Loucy (cell line): ENCODE measurements at regions not wholly inside any gene's neighbourhood (a gene's known extent, or its start where the extent isn't known, plus 50 kb on each side); places are given as distances from the start of the nearest gene placed in this dataset.

Experiments used
- H2AFZ ChIP-seq: fragments of 200-600 bp; sonication (generic); 2 replicates; pipeline ENCODE4 v1.6.0; 2016; ENCODE audit warnings: antibody characterized with exemption, mild to moderate bottlenecking, low read length, moderate library complexity
- H3F3A ChIP-seq: fragments of 200-600 bp; 2 replicates; pipeline ENCODE4 v1.6.0; 2016; ENCODE audit warnings: antibody characterized with exemption, low read depth, mild to moderate bottlenecking
- H3K27me3 ChIP-seq: fragments of 200-600 bp; sonication (generic); 2 replicates; pipeline ENCODE4 v1.6.1; 2014; ENCODE audit warnings: low read length, mild to moderate bottlenecking; ENCODE audit not compliant: insufficient read depth, poor library complexity, severe bottlenecking
- H3K36me3 ChIP-seq: fragments of 200-600 bp; sonication (generic); 2 replicates; pipeline ENCODE4 v1.6.1; 2016; ENCODE audit warnings: low read length; ENCODE audit not compliant: insufficient read depth
- H3K4me1 ChIP-seq: fragments of 200-600 bp; sonication (generic); 2 replicates; pipeline ENCODE4 v1.5.1; 2014; ENCODE audit warnings: low read length, mild to moderate bottlenecking; ENCODE audit not compliant: insufficient read depth, poor library complexity, severe bottlenecking
- H3K4me2 ChIP-seq: fragments of 200-600 bp; sonication (generic); 2 replicates; pipeline ENCODE4 v1.6.0; 2014; ENCODE audit warnings: antibody characterized with exemption, low read length, low read depth, mild to moderate bottlenecking; ENCODE audit not compliant: poor library complexity, severe bottlenecking
- H3K4me3 ChIP-seq: fragments of 200-600 bp; sonication (generic); 2 replicates; pipeline ENCODE4 v1.5.1; 2014; ENCODE audit warnings: low read length, mild to moderate bottlenecking, mixed read lengths; ENCODE audit not compliant: poor library complexity, severe bottlenecking
- H3K79me2 ChIP-seq: fragments of 200-600 bp; sonication (generic); 2 replicates; pipeline ENCODE4 v1.6.1; 2014; ENCODE audit warnings: low read length; ENCODE audit not compliant: insufficient read depth
- H3K9ac ChIP-seq: fragments of 200-600 bp; sonication (generic); 2 replicates; pipeline ENCODE4 v1.6.0; 2014; ENCODE audit warnings: mild to moderate bottlenecking, low read depth, low read length, moderate library complexity; ENCODE audit not compliant: poor library complexity, severe bottlenecking
- H3K9me2 ChIP-seq: fragments of 200-600 bp; sonication (generic); replicated peaks from 2 replicates; pipeline ENCODE4 v1.6.1; 2016; ENCODE audit warnings: low read depth, low read length, mixed read lengths
- H3K9me3 ChIP-seq: fragments of 200-600 bp; sonication (generic); 2 replicates; pipeline ENCODE4 v1.6.1; 2014; ENCODE audit warnings: mild to moderate bottlenecking, antibody characterized with exemption, low read length, low read depth; ENCODE audit not compliant: insufficient read depth
- H4K20me1 ChIP-seq: fragments of 200-600 bp; sonication (generic); 2 replicates; pipeline ENCODE4 v1.6.0; 2014; ENCODE audit warnings: antibody characterized with exemption, low read length, mild to moderate bottlenecking; ENCODE audit not compliant: insufficient read depth, poor library complexity, severe bottlenecking
- CTCF ChIP-seq: fragments of 200-600 bp; sonication (generic); conservative IDR thresholded peaks from 2 replicates; pipeline ENCODE4 v1.5.1; 2014; ENCODE audit warnings: mild to moderate bottlenecking, antibody characterized with exemption, low read length
- EZH2phosphoT487 ChIP-seq: fragments of 200-600 bp; IDR thresholded peaks from 2 replicates; pipeline ENCODE4 v1.6.1; 2018; ENCODE audit warnings: antibody characterized with exemption, mild to moderate bottlenecking, moderate library complexity, borderline replicate concordance

- Histone ChIP-seq H3K79me2 (no peaks in the 10 kb centered on the region), H3K4me3 (no peak overlapping the region), H3K9me3 (no peaks in the 10 kb centered on the region), H3K36me3 (no peaks in the 10 kb centered on the region), H3K4me1 (peaks cover 10% of the 10 kb centered on the region), H3K4me2 (no peak overlapping the region), H3F3A (no peaks in the 10 kb centered on the region), H2AFZ (no peak overlapping the region), H3K9ac (no peak overlapping the region), H3K9me2 (no peaks in the 10 kb centered on the region), H3K27me3 (no peaks in the 10 kb centered on the region), H4K20me1 (no peaks in the 10 kb centered on the region)
- TF ChIP-seq EZH2phosphoT487 (no peak), CTCF (no peak)
Measured at GRCh38 chr9:21580636-21581378, 98.7 kb upstream of the IFNE start.

DNA sequence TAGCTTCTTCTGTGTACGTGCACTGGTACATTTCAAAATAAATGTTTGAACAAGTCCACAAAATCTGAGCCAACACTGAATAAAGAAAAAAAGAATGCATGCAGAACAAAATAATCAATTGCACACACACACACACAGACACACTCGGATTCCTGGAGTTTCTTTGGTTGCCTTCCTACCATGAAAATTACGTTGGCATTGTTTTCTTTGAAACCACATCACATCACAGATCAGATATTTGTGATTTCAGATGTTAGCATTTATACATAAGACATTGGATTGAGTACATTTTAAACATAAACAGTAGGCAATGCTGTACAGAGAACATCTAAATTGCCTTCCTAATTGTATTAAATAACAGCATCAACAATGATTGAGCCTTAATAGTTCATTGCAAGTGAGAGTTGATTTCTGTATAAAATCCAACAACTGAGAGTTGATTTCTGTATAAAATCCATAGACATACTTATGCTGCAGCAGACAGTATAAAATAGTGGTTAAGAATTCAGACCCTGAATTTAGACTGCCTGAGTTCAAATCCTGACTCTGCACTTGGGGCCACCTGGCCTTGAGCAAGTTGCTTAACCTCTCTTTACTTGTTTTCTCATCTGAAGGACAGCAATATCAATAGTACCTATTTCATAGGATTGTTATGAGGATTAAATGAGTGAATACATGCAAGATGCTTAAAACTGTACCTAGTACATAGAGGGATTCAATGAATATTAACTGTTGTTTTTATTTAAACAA lies 101.7 kb upstream of the IFNE start:
- Histone ChIP-seq H3K4me3 (no peak overlapping the region), H4K20me1 (no peaks in the 10 kb centered on the region), H3K9ac (no peak overlapping the region), H3K9me3 (no peaks in the 10 kb centered on the region), H2AFZ (no peak overlapping the region), H3K4me2 (peak overlapping the region; percentile 40), H3F3A (no peaks in the 10 kb centered on the region), H3K4me1 (peaks cover 8% of the 10 kb centered on the region), H3K27me3 (no peaks in the 10 kb centered on the region), H3K9me2 (no peaks in the 10 kb centered on the region), H3K79me2 (no peaks in the 10 kb centered on the region), H3K36me3 (no peaks in the 10 kb centered on the region)
- no peak for TF ChIP-seq CTCF
- TF ChIP-seq EZH2phosphoT487 = no peak

DNA sequence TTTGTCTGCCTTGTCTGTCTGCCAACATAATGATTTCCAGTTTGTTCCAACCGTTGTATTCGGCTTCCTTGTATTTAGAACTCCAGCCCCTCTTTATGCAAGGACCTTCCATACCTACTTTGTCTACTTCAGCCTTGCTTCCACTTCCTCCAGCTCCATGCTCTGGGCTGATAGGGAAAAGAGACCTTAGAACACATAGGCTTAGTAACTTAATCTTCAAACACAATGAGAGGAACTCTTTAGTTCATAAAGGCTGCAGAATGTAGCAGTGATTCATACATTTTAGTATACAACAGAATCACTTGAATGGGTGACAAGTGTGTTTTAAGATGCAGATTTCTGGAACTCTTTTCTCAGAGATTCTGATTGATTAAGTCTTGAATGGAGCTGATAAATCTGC lies 102.8 kb upstream of the IFNE start:
- Histone ChIP-seq H3K27me3 (no peaks in the 10 kb centered on the region), H3K36me3 (no peaks in the 10 kb centered on the region), H3K4me3 (no peak overlapping the region), H3F3A (no peaks in the 10 kb centered on the region), H3K9ac (no peak overlapping the region), H3K9me3 (no peaks in the 10 kb centered on the region), H3K4me1 (peaks cover 3% of the 10 kb centered on the region), H3K79me2 (no peaks in the 10 kb centered on the region), H3K4me2 (no peak overlapping the region), H3K9me2 (no peaks in the 10 kb centered on the region), H4K20me1 (no peaks in the 10 kb centered on the region), H2AFZ (no peak overlapping the region)
- TF ChIP-seq EZH2phosphoT487 (no peak), CTCF (no peak)
